ENCODE measurements at regions not wholly inside any gene's neighbourhood (a gene's known extent, or its start where the extent isn't known, plus 50 kb on each side); places are given as distances from the start of the nearest gene placed in this dataset.

DNA sequence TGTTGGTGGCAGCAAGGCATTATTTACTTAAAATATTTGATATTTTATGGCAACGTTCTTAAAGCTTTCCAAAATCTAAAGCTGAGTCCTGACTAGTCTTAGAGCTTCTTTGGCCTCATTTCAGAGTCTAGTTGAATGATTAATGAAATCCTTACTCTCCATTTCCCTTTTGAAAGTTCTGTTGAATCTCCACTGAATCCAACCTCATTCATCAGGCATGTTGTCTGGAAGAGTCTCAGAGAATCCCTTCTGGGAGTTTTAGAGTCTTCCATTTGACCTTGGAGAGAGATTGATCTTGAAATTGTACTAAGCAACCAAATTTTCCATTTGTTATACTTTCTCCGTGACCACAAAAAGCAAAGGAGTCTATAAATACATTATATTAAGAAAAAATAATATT, 198.5 kb upstream of the TMEM196 start:
- TF ChIP-seq POLR2A (IDR thresholded peaks at IDR 0.05; ENCODE audit: low read length), result no peak
- no peak for TF ChIP-seq GATA1 (IDR thresholded peaks at IDR 0.05; ENCODE audit: low read depth, low read length)

All from erythroblast (primary cell).